ENCODE measurements at regions not wholly inside any gene's neighbourhood (a gene's known extent, or its start where the extent isn't known, plus 50 kb on each side); places are given as distances from the start of the nearest gene placed in this dataset.

DNA sequence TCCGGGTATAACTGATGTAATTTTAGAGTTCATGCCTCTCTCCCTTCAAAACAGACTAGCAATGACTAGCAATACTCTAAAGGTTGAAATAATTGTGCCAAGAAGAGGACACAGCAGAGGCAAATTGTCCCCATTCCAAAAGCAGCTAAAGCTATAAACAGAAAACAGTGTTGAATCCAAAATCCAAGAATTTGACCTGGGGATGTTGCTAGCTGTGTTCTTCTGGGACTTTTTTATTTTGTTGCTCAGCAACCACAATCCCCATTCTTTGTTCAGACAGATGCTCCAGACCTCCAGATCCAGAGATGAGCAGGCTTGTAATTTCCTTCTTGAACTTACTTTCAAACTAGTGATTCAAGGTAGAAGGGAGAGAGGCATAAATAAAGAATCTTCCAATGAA is 191.5 kb downstream of the FOXB1 start:
- Mint-ChIP-seq H3K36me3 (ENCODE audit: unreplicated experiment) (no peaks in the 10 kb centered on the region), H3K27me3 (ENCODE audit: unreplicated experiment) (peaks cover 45% of the 10 kb centered on the region), H3K4me1 (ENCODE audit: unreplicated experiment) (no peaks in the 10 kb centered on the region), H3K4me3 (ENCODE audit: unreplicated experiment) (no peak overlapping the region), H3K27ac (ENCODE audit: unreplicated experiment) (no peak overlapping the region), H3K9me3 (ENCODE audit: unreplicated experiment) (no peaks in the 10 kb centered on the region)
- TF ChIP-seq, protein P1, sequence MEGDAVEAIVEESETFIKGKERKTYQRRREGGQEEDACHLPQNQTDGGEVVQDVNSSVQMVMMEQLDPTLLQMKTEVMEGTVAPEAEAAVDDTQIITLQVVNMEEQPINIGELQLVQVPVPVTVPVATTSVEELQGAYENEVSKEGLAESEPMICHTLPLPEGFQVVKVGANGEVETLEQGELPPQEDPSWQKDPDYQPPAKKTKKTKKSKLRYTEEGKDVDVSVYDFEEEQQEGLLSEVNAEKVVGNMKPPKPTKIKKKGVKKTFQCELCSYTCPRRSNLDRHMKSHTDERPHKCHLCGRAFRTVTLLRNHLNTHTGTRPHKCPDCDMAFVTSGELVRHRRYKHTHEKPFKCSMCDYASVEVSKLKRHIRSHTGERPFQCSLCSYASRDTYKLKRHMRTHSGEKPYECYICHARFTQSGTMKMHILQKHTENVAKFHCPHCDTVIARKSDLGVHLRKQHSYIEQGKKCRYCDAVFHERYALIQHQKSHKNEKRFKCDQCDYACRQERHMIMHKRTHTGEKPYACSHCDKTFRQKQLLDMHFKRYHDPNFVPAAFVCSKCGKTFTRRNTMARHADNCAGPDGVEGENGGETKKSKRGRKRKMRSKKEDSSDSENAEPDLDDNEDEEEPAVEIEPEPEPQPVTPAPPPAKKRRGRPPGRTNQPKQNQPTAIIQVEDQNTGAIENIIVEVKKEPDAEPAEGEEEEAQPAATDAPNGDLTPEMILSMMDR (IDR thresholded peaks at IDR 0.05) = no peak
- DNase-seq (ENCODE audit: extremely low spot score, unreplicated experiment) = no peak

DNA sequence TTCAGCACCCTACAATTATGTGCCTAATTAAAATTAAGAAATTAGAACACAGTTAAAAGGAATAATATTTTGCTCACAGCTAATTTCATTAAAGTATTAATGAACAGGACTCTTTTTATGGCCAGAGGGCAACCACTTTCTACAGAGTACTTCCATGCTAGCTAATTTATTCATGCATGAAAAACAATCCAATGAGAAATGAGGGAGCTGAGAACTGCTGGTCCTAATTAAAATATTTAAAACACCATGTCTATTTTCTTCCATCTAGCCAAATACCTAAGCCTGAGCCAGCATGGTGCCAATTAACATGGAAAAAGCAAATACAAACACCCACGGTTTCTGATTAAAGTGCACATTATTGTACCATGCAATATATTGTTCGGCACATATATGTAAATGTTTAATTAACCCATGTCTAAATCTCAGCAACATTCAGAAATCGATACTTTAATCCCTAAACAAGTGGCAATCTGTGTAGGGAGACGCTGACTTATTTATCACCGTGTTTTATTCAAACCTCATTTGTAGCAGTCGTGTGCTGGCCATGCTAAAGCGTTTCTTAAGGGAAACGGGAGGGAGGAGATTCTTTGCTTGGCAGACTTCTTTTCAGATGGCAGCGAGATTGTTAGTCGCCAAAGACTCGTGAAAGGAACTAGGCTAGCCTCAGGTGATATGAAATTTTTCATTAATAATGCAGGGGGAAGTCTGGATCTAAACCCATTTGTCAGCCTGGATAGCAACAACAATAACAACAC is 193.5 kb downstream of the ANXA2 start:
- Mint-ChIP-seq H3K27me3 (ENCODE audit: unreplicated experiment) (peaks cover 62% of the 10 kb centered on the region), H3K4me3 (ENCODE audit: unreplicated experiment) (no peak overlapping the region), H3K27ac (ENCODE audit: unreplicated experiment) (no peak overlapping the region), H3K9me3 (ENCODE audit: unreplicated experiment) (no peaks in the 10 kb centered on the region), H3K4me1 (ENCODE audit: unreplicated experiment) (no peaks in the 10 kb centered on the region), H3K36me3 (ENCODE audit: unreplicated experiment) (no peaks in the 10 kb centered on the region)
- no peak for DNase-seq (ENCODE audit: extremely low spot score, unreplicated experiment)
- TF ChIP-seq, protein P1 (IDR thresholded peaks at IDR 0.05) = no peak

DNA sequence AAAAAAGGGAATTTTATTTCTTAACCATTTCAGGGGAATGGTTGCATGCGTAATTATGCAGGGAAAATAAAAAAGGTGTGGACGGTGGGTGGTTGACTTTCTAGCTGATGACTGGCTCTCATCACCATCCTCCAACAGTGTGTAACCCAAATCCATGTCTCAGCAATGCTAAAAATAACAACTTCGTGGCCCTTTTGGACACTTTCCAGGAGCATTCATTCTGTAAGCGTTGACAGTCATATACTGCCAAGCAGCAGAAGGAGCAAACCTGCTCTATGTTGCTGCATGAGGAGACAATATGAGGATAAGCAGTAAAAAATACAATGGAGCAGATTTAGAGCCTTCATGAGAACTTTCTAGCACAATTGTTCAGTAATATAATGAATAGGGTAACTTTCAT is 189.1 kb downstream of the ANXA2 start:
- H3K9me3 Mint-ChIP-seq (ENCODE audit: unreplicated experiment) = no peaks in the 10 kb centered on the region

DNA sequence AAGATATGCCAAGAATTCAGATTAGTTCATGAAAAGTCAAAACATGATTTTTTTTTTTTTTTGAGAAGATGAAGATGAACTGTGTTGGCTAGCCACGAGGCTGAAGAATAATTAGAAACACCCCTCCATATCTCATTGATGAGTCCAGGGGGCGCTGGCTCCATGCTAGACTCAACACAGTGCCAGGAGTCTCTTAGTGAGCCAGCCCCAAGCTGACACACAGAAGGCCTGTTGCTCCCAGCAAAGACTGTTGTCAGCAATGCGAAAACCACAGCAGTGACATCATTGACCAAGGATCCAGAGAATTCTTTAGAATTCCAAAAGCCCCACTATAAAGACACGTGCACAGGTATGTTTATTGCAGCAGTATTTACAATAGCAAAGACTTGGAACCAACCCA is 185.2 kb downstream of the ANXA2 start:
- no peak for DNase-seq (ENCODE audit: extremely low spot score, unreplicated experiment)
- no peaks in the 10 kb centered on the region for H3K4me1 Mint-ChIP-seq (ENCODE audit: unreplicated experiment)
- TF ChIP-seq, protein P1 (IDR thresholded peaks at IDR 0.05) = no peak
- H3K36me3 Mint-ChIP-seq (ENCODE audit: unreplicated experiment) = no peaks in the 10 kb centered on the region
- H3K27me3 Mint-ChIP-seq (ENCODE audit: unreplicated experiment) = peaks cover 9% of the 10 kb centered on the region
- no peaks in the 10 kb centered on the region for H3K9me3 Mint-ChIP-seq (ENCODE audit: unreplicated experiment)
- H3K27ac Mint-ChIP-seq (ENCODE audit: unreplicated experiment) = no peak overlapping the region
- H3K4me3 Mint-ChIP-seq (ENCODE audit: unreplicated experiment) = no peak overlapping the region

More for the DNA sequence above, 189.1 kb downstream of the ANXA2 start:
- no peak overlapping the region for H3K4me3 Mint-ChIP-seq (ENCODE audit: unreplicated experiment)
- no peak overlapping the region for H3K27ac Mint-ChIP-seq (ENCODE audit: unreplicated experiment)
- TF ChIP-seq, protein P1 (IDR thresholded peaks at IDR 0.05) = no peak
- no peaks in the 10 kb centered on the region for H3K4me1 Mint-ChIP-seq (ENCODE audit: unreplicated experiment)
- H3K36me3 Mint-ChIP-seq (ENCODE audit: unreplicated experiment) = no peaks in the 10 kb centered on the region
- no peak for DNase-seq (ENCODE audit: extremely low spot score, unreplicated experiment)
- H3K27me3 Mint-ChIP-seq (ENCODE audit: unreplicated experiment) = peaks cover 35% of the 10 kb centered on the region

DNA sequence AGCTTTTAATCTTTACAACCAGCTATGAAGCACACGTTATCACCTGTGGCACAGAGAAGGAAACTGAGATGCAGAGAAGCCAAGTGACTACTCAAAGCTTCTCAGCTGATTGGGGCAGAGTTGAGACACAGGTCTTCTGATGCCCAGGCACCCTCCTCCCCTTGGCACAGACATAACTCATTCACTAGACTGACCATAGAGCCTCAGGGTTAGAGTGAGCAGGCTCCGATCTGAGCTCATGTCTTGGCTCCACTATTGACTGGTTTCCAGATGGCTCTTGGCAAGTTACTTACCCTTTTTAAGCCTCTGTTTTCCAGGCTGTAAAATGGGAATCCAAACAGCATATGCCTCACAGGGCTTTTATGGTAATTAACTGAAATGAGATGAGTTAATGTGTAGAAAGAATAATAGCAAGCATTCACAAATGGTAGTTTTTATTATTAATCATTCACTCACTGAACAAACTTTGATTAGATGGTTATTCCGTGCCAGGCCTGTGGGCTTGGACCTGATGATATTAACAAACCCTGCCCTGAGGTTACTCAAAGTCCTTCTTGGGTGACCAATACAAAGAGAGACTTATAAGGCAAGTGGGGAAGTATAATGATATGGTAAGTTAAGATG is 184.3 kb downstream of the ANXA2 start:
- no peak for DNase-seq (ENCODE audit: extremely low spot score, unreplicated experiment)
- no peaks in the 10 kb centered on the region for H3K36me3 Mint-ChIP-seq (ENCODE audit: unreplicated experiment)
- H3K27me3 Mint-ChIP-seq (ENCODE audit: unreplicated experiment) = peaks cover 6% of the 10 kb centered on the region
- no peaks in the 10 kb centered on the region for H3K4me1 Mint-ChIP-seq (ENCODE audit: unreplicated experiment)
- TF ChIP-seq, protein P1 (IDR thresholded peaks at IDR 0.05) = no peak
- no peak overlapping the region for H3K27ac Mint-ChIP-seq (ENCODE audit: unreplicated experiment)
- H3K9me3 Mint-ChIP-seq (ENCODE audit: unreplicated experiment) = no peaks in the 10 kb centered on the region
- no peak overlapping the region for H3K4me3 Mint-ChIP-seq (ENCODE audit: unreplicated experiment)

Measured in osteocyte (in vitro differentiated cells).